B cell (primary cell): ENCODE measurements at regions not wholly inside any gene's neighbourhood (a gene's known extent, or its start where the extent isn't known, plus 50 kb on each side); places are given as distances from the start of the nearest gene placed in this dataset.

ENCODE experiments used
- CTCF ChIP-seq: fragments of 200-600 bp; IDR thresholded peaks from one replicate; pipeline ENCODE4 v1.8.0; 2022; ENCODE audit warnings: antibody characterized with exemption, mild to moderate bottlenecking
- EZH2 ChIP-seq: IDR thresholded peaks from 2 replicates; pipeline ENCODE4 v1.6.1; 2012; ENCODE audit warnings: borderline replicate concordance, low read depth, mild to moderate bottlenecking, moderate library complexity, low read length; ENCODE audit not compliant: insufficient read depth, poor library complexity, severe bottlenecking

GRCh38 chr3:118628704-118629341, 405.8 kb downstream of the IGSF11 start:
- peak; percentile 38 for TF ChIP-seq CTCF
- no peak for TF ChIP-seq EZH2
